ENCODE measurements at regions not wholly inside any gene's neighbourhood (a gene's known extent, or its start where the extent isn't known, plus 50 kb on each side); places are given as distances from the start of the nearest gene placed in this dataset.

- no peak for TF ChIP-seq CTCF (IDR thresholded peaks at IDR 0.05; ENCODE audit: low read length)
- TF ChIP-seq EZH2 (IDR thresholded peaks at IDR 0.05; ENCODE audit: borderline replicate concordance, low read length): no peak
These were observed 1001.6 kb upstream of the IGFBP7 start for GRCh38 chr4:58111818-58112217.

All from OCI-LY1 (cell line).